ENCODE measurements at regions not wholly inside any gene's neighbourhood (a gene's known extent, or its start where the extent isn't known, plus 50 kb on each side); places are given as distances from the start of the nearest gene placed in this dataset.

DNA sequence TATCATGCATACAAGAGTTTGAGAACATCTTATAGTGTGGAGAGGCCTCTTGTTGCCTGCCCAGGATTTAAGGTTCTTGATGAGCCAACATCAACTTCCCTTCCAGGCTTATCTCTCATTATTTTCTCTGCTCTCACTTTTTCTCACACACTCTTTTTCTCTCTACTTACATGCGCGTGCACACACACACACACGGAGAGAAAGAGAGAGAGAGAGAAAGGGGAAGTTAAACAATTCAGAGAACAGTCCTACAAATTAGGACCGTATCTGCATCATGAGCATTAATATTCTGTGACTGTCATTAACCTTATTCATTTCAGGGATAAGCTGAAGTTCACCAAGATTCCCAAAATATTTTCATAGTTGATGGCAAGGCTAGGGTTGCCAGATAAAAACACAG lies 269.0 kb downstream of the ZNF621 start:
- in situ Hi-C loops (cut with MboI; ENCODE audit: low sequenced_read_pairs) = no loop called here

DNA sequence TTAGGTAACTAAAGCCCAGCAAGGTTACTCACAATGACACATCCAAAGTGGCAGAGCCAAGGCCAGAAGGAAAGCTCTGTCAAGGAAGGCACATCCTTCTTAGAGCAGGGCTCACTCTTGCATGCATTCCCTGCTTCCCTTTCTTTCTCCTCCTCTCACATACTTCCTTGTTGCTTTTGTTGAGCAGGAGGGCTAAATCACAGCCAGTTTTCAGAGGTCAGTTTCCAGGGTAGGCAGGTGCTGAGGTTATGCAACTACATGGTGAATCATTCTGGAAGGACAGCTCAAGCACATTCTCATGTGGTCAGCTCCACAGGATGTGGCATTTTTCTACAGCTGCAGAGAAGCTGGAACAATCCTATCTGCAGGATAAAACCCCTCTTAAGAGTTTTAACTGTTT lies 275.6 kb downstream of the ZNF621 start:
- in situ Hi-C loops (cut with MboI; ENCODE audit: low sequenced_read_pairs) = no loop called here

DNA sequence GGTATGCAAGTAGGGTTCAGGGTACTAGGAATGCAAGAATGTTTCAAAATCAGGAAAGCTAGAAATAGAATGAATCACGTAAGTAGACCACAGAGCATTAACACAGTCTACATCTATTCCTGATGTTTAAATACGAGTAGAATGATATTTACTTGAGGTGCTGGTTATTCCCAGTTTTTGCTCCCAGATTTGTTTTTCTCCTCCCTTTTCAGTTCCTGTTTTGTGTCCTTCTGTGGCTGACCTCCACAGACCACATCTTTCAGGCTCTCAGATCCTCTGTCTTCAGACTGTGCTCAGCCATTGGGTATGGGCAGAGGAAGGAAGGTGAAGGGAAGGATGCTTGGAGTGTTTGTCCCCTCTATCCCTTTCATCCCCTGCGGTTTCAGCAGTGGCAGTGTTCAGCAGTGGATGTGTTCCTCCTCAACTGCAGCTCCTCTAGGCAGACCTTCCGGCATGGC lies 276.6 kb downstream of the ZNF621 start:
- in situ Hi-C loops (cut with MboI; ENCODE audit: low sequenced_read_pairs) = no loop called here

DNA sequence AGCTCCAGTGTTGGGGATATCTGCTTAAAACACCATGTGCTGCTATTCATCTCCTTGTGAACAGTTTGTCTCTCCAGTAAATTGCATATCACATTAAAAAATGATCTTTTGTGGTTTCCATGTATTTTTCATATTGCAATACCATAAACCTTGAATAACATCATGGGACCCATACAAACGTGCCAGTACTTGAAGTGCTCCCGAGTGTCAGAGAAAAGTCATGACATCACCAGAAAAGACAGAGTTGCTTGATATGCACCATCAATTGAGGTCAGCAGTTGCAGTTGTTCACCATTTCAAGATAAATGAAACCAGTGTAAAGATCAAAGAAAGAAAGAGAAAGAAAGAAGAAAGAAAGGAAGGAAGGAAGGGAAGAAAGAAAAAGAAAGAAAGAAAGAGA lies 278.6 kb downstream of the ZNF621 start:
- in situ Hi-C loops (cut with MboI; ENCODE audit: low sequenced_read_pairs) = no loop called here

DNA sequence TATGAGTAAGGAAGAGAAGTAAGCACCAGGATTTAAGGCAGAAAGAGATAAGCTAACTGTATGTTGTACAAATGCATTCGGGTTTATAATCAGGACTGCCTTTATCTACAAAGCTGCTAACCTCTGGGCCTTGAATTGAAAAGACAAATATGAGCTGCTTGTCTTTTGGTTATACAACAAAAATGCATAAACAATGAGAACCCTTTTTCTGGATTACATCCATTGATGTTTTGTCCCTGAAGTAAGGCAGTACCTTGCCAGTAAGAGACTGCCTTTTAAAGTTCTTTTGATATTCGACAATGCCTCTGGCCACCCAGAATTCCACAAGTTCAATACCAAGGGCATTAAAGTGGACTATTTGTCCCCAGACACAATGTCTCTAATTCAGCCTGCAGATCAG lies 280.7 kb downstream of the ZNF621 start:
- in situ Hi-C loops (cut with MboI; ENCODE audit: low sequenced_read_pairs) = no loop called here

DNA sequence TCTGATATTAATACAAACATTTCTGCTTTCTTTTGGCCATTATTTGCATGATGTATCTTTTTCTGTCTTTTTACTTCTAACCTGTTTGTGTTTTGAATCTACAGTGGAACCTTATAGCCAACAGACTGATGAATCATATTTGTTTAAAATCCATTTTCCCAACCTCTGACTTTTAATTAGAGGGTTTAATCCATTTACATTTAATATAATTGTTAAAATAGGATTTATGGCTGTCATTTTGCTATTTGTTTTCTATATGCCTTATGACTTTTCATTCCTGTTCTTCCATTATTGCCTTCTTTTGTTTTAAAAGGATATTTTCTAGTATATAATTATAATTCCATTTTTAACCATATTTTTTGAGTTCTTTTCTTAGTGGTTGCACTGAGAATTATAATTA lies 286.1 kb downstream of the ZNF621 start:
- in situ Hi-C loops (cut with MboI; ENCODE audit: low sequenced_read_pairs) = no loop called here

DNA sequence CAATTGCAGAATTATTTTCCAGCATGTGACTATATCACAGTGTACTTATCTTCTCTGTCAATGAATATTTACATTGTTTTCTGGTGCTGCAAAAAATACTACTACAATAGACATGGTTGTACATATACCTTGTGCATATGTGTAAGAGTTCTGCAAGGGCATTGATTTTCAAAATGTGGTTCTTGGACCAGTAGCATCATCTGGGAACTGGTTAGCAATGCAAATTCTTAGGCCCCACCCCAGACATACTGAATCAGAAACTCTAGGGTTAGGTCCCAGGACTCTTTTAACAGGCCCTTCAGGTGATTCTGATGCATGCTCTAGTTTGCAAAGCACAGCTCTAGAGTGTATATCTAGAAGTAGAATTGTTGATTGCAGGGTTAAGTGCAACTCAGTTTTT lies 292.3 kb downstream of the ZNF621 start:
- in situ Hi-C loops (cut with MboI; ENCODE audit: low sequenced_read_pairs) = no loop called here

DNA sequence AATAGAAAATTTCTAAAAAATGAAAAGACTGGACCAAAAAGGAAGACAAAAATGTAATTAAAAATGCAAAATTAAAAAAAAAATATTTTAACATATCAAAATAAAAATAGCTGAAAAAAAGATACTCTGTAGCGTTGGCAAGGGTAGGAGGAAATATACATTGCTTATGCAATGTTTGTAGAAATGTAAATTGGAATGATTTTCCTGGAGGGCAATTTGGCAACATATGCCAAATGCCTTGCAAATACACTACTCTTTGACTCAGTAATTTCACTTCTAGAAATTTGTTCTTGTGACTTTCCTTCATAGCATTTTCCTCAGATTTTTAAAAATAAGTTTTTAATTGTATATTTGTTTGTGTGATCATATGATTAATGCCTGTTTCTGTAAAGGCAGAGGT lies 296.6 kb downstream of the ZNF621 start:
- in situ Hi-C loops (cut with MboI; ENCODE audit: low sequenced_read_pairs) = no loop called here

DNA sequence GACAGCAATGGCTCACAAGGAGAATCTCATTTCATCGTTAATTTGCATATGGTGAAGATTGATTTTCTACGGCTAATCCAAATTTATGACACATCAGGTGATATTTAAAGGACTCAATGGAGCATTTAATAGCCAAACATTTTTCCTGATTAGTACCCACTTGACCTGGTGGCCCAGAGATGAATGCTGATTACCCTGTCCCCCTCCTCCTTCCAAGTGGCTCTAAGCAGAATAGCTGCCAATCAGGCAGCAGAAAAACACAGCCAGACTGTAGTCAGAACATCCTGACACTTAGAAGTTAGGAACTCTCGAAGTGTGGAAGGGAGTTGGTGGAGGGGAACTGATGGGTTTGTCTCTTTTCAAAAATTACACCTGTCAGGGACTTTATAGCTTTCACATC lies 302.5 kb downstream of the ZNF621 start:
- in situ Hi-C loops (cut with MboI; ENCODE audit: low sequenced_read_pairs) = no loop called here

DNA sequence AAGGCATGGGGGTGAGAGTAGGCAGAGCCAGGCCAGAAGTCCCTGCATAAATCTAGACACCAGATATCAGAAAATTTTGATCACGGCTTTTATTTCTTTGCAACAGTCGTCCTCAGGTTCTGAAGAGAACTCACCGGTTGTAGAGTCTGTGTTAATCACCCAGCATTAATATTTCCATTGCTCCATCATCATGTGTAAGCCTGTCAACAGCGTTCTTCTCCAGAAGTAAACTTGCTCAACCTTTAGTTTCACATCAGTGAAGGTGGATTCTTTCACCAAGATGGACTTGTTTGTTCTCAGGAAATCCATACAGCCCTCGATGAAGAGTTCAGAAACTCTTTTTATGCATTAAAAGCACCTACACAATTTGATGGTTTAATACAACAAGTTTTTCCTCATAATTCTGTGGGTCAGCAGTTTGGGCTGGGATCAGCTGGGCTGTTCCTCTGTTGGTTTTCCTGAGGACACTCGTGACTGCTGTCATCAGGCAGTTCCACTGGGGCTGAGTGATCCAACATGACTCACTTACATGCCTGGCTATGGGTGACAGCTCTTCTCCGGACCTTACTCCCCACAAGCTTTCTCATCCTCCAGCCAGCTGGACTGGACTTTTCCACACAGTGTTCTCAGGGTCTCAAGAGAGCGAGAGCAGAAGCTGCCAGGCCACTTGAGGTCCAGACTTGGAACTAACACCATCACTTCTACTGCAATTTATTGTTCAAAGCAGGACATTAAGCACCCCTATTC lies 303.4 kb downstream of the ZNF621 start:
- in situ Hi-C loops (cut with MboI; ENCODE audit: low sequenced_read_pairs) = no loop called here

DNA sequence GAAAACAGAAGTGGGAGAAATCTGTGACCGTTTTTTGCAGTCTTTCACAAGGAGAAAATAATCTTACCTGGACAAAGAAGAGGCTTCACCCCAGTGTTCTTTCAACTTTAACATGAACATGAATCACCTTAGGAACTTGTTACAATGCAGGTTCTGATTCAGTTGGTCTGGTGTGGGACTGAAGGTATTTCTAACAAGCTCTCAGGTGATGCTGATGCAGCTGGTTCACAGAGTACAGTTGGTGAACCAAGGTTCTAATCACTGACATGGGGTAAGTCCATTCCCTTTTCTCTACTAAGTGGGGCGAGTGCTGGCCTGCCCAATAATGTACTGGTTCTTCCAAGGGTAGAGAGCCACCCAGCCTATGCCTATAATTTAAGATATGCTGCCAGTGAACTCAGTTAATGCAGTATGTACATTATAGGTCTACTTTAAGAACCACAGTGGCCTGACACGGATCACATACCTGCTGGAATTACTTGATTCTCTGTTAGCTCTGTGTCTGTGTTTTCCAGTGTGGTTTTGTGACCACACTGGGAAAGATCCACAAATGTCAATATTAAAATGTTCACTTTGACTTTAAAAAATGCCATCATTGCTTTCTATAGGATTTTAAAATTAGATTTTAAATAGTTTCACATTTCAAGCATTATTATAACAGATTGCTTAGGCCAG lies 304.1 kb downstream of the ZNF621 start:
- in situ Hi-C loops (cut with MboI; ENCODE audit: low sequenced_read_pairs) = no loop called here

DNA sequence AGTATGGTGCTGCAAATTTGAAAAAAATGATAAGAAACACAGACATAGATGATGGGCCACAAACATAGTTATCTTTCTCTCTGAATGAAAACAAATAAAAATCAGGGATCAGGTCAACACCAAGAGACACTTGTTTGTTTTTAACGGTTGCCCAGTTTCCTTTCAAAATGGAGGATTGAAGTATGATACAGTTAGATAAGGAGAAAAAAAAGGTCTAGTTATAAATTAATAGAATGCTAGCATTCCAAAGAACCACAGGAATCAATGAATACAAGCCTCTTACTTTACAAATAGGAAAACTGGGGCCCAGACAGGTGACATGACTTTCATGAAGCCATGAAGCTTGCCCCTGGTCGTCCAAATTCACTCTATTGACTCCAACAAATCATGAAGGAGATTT lies 305.1 kb downstream of the ZNF621 start:
- in situ Hi-C loops (cut with MboI; ENCODE audit: low sequenced_read_pairs) = no loop called here

DNA sequence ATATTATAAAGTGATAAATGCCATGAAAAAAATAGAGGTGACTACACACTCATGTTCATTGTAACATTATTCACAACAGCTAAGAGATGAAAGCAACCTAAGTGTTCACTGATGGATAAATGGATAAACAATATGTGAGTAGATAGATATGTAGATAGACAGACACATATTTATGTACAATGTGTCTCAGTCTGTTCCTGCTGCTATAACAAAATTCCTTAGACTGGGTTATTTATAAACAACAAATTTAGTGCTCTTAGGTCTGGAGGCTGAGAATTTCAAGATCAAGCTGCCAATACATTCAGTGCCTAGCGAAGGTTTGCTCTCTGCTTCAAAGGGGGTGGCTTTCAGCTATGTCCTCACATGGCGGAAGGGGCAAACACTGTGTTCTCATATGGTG lies 312.5 kb downstream of the ZNF621 start:
- in situ Hi-C loops (cut with MboI; ENCODE audit: low sequenced_read_pairs) = no loop called here

DNA sequence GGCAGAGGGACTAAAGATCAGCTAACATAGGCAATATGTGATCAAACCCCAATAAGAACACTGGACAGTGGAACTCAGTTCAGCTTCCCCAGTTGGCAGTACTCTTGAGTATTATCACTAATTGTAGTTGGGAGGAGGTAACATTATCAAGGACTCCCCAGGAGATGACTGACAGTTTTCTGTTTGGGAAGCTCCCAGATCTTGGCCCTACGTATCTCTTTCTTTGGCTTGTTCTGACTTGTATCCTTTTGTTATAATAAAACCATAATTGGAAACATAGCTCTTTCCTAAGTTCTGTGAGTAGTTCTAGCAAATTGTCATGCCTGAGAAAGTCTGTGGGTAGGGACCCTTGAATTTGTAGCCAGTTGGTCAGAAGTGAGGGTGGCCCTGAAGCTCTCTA lies 316.4 kb downstream of the ZNF621 start:
- in situ Hi-C loops (cut with MboI; ENCODE audit: low sequenced_read_pairs) = no loop called here

DNA sequence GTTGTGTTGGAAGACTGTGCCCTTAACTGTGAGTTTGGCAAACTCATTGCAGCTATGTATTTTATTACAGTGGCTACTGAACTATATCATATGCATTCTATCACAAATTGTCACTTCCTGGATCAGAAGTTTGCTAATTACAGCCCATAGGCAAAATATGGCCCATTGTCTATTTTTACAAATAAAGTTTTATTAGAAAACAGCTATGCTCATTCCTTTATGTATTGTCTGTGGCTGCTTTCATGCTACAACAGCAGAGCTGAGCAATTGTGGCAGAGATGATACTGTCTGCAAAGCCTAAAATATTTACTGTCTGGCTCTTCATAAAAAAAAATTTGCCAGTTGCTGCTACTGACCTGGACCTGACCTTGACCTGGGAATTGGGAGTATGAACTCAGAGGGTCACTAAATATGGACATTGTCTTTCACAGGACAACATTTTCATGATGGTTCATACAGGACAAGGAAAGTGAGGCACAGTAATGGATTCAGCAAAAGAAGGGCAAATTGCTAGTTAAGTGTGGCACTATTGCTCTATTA lies 316.9 kb downstream of the ZNF621 start:
- in situ Hi-C loops (cut with MboI; ENCODE audit: low sequenced_read_pairs) = no loop called here

DNA sequence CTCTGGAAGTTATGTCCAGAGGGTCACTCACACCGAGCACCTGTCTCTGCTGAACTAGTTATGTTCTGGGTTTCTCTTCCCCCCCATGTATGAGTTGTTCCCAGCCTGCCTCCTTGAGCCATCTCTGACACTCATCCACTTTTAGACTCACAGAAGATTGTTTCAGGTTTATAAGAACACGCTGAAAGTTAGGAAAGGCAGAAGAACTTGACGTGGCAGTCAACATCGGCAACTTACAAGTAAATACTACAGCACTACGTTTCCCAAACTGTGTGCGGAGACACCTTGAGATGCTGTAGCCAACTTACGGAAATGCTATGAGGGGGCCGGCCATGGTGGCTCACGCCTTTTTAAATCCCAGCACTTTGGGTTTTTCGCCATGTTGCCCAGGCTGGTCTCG lies 318.0 kb downstream of the ZNF621 start:
- in situ Hi-C loops (cut with MboI; ENCODE audit: low sequenced_read_pairs) = no loop called here

DNA sequence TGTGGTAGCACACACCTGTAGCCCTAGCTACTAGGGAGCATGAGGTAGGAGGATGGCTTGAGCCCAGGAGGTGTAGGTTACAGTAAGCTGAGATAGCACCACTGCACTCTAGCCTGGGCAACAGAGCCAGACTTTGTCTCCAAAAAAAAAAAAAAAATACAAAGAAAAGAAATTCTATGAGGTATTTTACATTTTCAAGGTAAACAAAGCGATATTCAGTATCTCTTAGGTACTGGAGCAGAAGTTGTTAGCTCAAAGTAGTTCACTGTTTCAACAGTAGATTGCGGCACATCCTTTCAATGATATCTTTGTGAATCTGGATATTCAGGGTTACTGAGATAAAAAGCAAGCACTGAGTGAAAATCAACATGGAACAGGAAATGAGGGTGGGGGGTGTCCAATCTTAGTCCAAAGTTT lies 318.5 kb downstream of the ZNF621 start:
- in situ Hi-C loops (cut with MboI; ENCODE audit: low sequenced_read_pairs) = no loop called here

DNA sequence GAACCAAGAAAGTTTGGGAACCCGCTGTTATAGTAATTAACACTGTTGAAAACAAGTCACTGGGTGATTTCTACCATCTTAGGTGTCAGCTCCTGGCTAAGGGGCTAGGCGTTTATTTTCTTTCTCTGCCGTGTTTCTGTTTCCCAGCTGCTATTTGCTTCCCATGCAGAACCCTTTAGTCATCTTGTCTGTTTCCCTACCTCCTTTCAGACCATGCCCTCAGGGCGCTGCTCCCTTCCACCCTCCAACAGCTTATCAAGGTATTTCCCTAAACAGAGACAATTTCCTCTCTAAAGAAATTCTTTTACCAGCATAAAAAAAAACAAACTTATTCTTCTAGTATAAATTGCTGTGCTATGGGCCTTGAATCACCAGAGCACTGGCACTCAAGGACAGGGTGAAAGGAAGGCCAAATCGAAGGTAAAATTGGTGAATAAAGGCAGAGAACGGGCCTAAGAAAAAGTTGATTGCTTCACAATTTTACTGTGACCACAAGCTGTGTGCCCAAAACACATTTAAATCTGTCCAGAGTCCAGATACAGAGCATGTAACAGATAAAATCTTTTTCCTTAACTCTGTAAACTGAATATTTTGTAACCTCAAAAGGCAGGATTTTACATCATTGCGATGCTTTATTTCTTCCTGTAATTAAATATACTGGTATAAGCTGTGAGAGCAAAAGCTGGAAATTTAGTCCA lies 319.2 kb downstream of the ZNF621 start:
- in situ Hi-C loops (cut with MboI; ENCODE audit: low sequenced_read_pairs) = no loop called here

DNA sequence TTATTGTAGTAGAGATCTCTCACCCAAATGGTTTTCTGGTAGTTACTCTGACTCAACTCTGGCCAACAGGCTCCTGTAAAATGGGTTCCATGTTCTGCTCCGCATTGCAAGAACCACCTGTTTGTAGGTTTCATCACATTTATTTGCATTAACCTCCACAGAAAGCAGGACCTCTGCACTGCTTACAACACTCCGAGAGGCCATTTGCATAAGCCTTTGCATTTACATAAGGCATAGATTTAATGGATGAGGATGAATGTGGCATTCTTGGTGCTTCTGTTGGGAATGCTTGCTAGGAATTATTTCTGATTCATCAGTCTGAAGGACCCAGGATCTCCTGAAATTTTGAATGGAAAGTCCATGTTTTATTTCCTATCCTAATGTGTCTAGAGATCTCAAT lies 320.1 kb downstream of the ZNF621 start:
- in situ Hi-C loops (cut with MboI; ENCODE audit: low sequenced_read_pairs) = no loop called here

DNA sequence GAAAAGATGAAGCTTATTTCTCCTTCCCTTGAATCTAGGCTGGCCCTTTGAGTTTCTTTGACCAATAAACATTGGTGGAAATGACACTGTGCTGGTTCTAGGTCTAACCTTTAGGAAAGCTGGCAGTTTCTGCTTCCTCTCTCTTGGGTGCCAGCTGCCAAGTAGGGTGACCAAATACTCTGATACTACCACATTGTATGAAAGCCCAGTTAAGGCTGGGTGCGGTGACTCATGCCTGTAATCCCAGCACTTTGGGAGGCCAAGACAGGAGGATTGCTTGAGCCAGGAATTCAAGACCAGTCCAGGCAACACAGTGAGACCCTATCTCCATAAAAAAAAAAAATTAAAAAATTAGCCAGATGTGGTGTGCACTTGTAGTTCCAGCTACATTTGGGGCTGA lies 320.7 kb downstream of the ZNF621 start:
- in situ Hi-C loops (cut with MboI; ENCODE audit: low sequenced_read_pairs) = no loop called here

DNA sequence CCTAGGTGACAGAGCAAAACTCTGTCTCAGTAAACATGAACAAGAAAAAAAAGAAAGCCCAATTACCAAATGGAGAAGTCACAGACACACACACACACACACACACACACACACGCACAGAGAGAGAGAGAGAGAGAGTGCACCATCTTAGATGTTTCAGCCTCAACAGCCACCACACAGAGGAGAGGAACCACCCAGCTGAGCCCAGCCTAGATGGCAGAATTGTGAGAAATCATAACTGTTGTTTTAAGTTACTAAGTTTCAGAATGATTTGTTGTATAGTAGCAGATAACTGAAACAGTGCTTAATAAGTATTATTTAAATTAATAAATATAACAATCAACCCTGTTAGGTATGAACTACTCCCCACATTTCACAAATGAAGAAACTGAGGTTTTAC lies 321.2 kb downstream of the ZNF621 start:
- in situ Hi-C loops (cut with MboI; ENCODE audit: low sequenced_read_pairs) = no loop called here

DNA sequence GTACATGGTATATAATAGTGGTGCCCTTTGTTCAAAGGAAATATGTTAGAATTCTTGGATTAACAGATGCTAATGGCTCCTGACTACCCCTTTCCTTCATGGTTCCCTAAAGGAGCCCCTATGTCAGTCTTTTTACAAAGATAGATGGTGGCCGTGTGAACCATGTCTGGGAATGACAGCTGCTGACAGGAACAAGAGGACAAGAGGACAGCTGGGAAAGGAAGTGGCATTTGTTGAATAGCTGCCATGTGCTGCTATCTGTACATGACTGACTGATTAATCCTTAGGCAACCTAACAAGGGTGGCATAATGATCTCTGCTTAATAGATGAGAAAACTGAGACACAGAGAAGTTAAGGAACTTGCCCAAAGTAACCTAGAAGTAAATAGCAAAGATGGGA lies 321.7 kb downstream of the ZNF621 start:
- in situ Hi-C loops (cut with MboI; ENCODE audit: low sequenced_read_pairs) = no loop called here

Measured in HL-60/S4 treated with phorbol 12-myristate 13-acetate at 8.2 ng/mL for 4 days and 3 days (cell line).